ENCODE measurements at regions not wholly inside any gene's neighbourhood (a gene's known extent, or its start where the extent isn't known, plus 50 kb on each side); places are given as distances from the start of the nearest gene placed in this dataset.

DNA sequence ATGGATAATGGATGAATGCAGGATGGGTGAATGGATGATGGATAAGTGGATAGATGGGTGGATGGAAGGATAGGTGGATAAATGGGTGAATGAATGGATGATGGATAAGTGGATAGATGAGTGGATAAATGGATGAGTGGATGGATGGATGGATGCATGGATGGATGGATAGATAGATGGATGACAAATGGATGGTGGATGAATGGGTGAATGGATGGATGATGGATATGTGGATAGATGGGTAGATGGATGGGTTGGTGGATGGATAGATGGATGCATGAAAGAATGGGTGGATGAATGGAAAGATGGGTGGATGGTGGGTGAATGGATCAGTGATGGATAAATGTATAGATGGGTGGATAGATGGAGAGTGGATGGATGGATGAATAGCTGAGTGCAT lies 564.8 kb downstream of the MIAT start:
- no peak for DNase-seq
- no peaks in the 10 kb centered on the region for H3K27me3 ChIP-seq
- no peak overlapping the region for H3K4me3 ChIP-seq
- H3K4me1 ChIP-seq (replicated peaks in 1 of 2), result no peaks in the 10 kb centered on the region
- H3K36me3 ChIP-seq (replicated peaks in 1 of 2), result no peaks in the 10 kb centered on the region
- H3K9me3 ChIP-seq (replicated peaks in 1 of 3), result no peaks in the 10 kb centered on the region
- intact Hi-C loops (cut with DNase I), result no loop called here
- TF ChIP-seq, protein P1, sequence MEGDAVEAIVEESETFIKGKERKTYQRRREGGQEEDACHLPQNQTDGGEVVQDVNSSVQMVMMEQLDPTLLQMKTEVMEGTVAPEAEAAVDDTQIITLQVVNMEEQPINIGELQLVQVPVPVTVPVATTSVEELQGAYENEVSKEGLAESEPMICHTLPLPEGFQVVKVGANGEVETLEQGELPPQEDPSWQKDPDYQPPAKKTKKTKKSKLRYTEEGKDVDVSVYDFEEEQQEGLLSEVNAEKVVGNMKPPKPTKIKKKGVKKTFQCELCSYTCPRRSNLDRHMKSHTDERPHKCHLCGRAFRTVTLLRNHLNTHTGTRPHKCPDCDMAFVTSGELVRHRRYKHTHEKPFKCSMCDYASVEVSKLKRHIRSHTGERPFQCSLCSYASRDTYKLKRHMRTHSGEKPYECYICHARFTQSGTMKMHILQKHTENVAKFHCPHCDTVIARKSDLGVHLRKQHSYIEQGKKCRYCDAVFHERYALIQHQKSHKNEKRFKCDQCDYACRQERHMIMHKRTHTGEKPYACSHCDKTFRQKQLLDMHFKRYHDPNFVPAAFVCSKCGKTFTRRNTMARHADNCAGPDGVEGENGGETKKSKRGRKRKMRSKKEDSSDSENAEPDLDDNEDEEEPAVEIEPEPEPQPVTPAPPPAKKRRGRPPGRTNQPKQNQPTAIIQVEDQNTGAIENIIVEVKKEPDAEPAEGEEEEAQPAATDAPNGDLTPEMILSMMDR (IDR thresholded peaks at IDR 0.05), result no peak
- no peak for TF ChIP-seq POLR2A (IDR thresholded peaks at IDR 0.05)
- no peak overlapping the region for H3K27ac ChIP-seq

DNA sequence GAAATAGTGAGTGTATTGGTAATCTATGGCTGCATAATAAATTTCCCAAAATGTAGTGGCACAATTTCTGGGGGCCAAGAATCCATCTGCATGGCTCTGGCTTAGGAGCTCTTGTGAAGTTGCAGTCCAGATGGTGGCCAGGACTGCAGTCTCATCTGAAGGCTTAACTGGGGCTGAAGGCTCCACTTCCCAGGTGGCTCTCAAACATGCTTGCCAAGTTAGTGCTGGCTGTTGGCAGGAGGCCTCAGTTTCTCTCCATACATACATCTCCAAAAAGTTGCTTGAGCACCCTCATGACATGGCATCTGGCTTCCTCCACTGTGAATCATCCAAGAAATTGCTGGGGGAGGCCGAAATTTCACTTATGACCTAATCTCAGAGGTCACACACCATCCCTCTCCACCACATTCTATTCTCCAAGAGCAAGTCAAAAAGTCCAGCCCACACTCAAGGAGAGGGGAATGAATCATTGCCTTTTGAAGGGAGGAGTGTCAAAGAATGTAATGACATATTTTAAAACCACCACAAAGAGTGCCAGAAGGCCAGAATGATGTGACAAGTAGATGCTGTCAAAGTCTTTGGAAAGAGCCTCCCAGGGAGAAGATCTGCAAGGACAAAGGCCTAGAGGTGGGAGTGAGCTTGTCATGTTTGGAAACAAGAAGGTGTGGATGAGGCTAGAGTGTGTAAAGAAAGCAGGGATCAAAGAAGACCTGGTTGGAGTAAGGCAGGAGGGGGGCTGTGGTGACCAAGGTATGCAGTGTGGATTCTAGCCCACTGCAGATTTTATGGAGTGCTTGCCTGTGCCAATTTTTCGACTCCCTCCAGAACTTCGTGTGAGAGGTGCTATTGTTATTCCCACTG lies 566.2 kb downstream of the MIAT start:
- Histone ChIP-seq H3K36me3 (replicated peaks in 1 of 2) (no peaks in the 10 kb centered on the region), H3K4me1 (replicated peaks in 1 of 2) (no peaks in the 10 kb centered on the region), H3K9me3 (replicated peaks in 1 of 3) (no peaks in the 10 kb centered on the region), H3K27ac (no peak overlapping the region), H3K27me3 (no peaks in the 10 kb centered on the region), H3K4me3 (no peak overlapping the region)
- DNase-seq, result no peak
- TF ChIP-seq POLR2A (IDR thresholded peaks at IDR 0.05), result no peak
- TF ChIP-seq, protein P1 (IDR thresholded peaks at IDR 0.05), result no peak
- 47 to 63% (median 55%) methylated on average over 3 of the region's 3 CpGs for WGBS, 4 donors
- intact Hi-C loops (cut with DNase I), result no loop called here

DNA sequence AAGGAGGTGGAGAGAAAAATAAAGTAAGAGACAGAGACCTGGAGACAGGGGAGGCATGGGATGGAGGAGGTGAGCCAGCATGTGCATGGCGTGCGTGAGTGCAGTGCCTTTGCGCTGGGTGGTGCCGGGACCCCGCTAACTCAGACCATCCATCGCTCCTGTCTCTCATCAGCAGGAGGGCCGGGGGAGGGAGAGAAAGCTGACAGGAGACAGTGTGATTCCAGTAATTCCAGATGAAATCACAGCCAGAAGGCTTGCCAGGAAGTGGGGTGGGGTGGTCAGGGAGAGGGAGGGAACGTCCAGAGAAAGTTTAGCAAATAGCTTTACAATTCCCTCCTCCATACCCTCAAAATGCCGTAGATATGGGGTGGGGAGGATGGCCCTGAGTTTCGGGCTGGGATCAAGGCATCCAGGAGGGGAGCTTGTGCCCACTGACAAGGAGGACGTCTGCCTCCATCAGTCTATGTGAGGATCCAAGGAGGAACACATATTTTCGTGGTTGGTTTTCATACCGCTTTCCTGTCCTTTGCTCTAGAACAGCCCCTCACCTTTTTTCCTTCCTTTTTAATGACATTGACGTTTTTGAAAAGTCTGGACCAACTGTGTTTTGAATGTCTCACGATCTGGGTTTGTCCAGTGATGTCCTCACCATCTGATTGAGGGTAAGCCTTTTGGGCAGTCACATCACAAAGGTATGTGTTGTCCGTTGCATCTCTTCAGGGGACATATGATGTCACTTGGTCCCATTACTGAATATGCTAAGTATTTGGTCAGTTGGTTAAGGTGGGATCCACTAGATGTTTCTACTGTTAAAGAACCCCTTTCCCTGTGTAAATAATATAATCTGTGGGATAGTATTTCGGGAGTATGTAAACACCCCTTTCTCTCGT lies 567.3 kb downstream of the MIAT start:
- intact Hi-C loops (cut with DNase I), result no loop called here
- Histone ChIP-seq H3K9me3 (replicated peaks in 1 of 3) (no peaks in the 10 kb centered on the region), H3K27ac (no peak overlapping the region), H3K4me1 (replicated peaks in 1 of 2) (no peaks in the 10 kb centered on the region), H3K36me3 (replicated peaks in 1 of 2) (no peaks in the 10 kb centered on the region), H3K4me3 (no peak overlapping the region), H3K27me3 (no peaks in the 10 kb centered on the region)
- WGBS, 4 donors, result 42 to 49% (median 46%) methylated on average over 18 of the region's 18 CpGs
- no peak for DNase-seq
- TF ChIP-seq, protein P1 (IDR thresholded peaks at IDR 0.05), result no peak
- no peak for TF ChIP-seq POLR2A (IDR thresholded peaks at IDR 0.05)

DNA sequence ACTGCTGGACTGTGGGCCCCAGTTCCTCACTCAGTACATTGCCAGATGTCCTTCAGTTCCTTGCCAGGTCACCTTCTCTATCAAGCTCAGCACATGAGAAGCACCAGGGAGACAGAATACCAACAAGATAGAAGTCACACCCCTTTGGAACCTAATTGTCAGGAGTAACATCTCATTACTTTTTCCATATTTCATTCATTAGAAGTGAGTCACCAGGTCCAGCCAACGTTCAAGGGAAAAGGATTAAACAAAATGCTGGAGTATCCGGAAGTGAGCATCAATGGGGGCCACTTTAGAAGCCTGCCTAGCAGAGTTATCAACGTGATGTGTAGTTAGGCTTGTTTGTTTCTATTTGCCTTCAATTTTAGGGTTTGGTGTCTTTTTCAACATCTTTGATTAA lies 569.3 kb downstream of the MIAT start:
- TF ChIP-seq, protein P1 (IDR thresholded peaks at IDR 0.05), result no peak
- TF ChIP-seq POLR2A (IDR thresholded peaks at IDR 0.05), result no peak
- Histone ChIP-seq H3K9me3 (replicated peaks in 1 of 3) (no peaks in the 10 kb centered on the region), H3K36me3 (replicated peaks in 1 of 2) (no peaks in the 10 kb centered on the region), H3K4me3 (no peak overlapping the region), H3K27ac (no peak overlapping the region), H3K4me1 (replicated peaks in 1 of 2) (no peaks in the 10 kb centered on the region), H3K27me3 (peaks cover 6% of the 10 kb centered on the region)
- DNase-seq, result no peak
- intact Hi-C loops (cut with DNase I), result no loop called here
- 55 to 65% (median 60%) methylated on average over 3 of the region's 3 CpGs for WGBS, 4 donors

Data from adrenal gland (tissue), 9 donors.